DMS53 treated with DMSO at 0.1 percent for 48 hours (cell line): ENCODE measurements at regions not wholly inside any gene's neighbourhood (a gene's known extent, or its start where the extent isn't known, plus 50 kb on each side); places are given as distances from the start of the nearest gene placed in this dataset.

Source experiments
- DNase-seq: peaks from one replicate; lab custom pipeline; 2025; ENCODE audit not compliant: unreplicated experiment; lab: John Stamatoyannopoulos, UW

DNA sequence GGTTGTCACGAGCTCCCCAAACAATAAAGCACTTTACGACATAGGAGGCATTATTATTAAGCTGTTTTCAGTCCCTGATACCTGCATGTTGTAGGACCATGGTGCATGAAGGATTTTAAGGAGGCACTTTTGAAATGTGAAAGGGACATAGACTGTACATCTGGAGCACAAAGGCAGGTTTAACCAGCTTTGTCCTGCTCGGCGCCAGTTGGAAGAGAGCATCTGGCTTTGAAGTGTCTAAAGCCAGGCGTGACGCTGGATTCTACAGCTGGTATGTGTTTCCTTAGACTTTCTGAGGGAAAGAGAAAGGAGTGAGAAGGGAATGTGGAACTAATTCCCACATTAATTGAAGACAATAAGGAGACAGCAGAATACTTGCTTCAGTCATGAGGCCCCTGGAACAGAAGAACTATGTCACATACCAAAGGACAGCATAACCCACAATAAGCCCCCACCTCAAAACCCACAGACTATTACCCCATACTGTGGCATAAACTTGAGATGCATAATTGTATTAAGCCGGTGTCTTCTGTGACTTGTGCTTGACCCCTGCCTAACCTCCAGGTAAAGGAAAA, 381.0 kb upstream of the MEX3C start:
- no peak for DNase-seq

DNA sequence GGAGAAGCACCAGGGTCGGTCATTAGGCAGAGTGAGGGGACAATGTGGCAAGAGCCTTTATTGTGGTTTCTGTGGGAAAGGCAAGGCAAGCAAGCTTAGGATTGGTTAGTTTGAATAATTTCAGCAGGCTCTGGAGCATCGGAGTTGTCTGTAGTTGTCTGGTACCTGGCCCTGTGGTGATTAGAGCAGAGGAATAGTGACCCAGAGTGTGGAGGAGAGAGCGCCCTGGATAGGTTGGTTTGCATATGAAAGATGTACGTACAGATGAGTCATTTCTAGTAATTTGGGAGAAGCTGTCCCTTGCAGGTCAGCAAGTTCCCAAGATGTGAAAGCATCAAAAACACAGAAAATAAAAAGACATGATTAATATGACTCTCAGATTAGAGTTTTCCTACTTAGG, 383.1 kb upstream of the MEX3C start:
- DNase-seq = no peak

DNA sequence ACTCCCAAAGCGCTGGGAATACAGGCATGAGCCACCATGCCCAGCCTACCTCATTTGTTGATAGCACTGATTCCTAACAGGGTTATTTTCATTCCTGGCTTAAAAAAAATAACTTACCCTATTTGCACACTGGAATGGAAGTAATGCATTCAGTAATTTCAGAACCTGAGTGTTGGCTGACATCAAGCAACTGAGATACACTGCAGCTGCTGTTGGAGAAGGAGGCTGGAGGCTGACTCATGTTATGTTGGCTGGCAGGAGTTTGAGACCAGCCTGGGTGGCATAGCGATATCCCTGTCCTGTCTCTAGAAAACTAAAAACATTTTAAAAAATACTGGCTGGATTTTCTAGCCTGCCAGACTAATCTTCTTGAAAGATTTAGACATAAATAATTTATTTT, 385.1 kb upstream of the MEX3C start:
- no peak for DNase-seq

DNA sequence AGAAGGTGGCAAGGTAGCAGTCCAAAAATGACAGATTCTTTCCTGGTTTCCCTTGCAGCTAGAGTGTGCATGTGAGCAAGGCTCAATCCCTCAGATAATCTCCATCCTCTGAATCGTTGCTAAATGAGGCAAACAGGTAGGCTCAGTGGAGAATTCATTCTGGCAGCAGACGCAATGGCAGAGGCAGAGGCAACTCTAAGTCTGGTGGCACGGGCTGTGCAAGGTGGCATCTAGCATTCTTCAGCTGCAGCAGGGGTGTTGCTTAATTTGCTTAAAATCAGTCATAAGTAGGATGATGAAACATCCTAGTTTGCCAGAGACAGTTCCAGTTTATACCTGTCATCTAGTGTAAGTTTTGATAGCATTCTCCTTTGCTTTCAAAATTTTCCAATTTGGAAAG, 391.1 kb upstream of the MEX3C start:
- no peak for DNase-seq

DNA sequence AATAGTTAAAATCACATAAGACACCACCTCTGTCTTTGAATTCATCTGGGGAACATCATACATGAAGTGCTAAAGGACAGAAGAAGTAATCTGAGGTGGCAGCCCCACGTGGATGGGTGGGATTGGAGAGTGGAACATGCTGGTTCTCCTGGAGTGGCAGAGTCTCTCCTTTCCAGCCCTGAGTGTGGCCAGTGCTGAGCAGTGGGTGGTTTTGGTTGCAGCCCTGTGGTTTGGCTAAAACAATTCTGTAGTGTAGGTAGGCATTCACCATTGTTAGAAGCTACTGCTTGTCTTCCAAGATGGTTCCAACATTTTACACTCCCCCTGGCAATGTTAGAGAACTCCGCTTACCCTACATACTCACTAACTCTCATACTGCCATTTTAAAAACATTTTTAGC, 396.4 kb upstream of the MEX3C start:
- no peak for DNase-seq

DNA sequence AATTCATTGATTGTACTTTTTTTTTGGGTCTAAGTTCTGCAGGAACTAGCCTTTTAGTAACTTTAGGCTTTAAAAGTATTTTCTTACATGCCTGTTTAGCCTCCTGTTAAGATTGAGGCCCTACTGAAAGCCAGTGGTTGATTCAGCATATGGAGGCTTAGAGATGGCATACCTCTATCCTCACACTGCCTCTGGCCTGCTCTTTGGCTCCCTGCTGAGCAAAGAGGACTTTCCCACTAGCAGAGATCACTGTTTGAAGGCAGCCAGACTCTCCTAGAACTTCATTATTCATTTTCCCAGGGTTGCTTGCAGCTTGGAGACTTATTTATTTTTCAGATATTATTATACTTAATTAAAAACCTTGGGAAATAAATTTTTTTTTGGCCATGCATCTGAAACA, 405.6 kb upstream of the MEX3C start:
- no peak for DNase-seq

DNA sequence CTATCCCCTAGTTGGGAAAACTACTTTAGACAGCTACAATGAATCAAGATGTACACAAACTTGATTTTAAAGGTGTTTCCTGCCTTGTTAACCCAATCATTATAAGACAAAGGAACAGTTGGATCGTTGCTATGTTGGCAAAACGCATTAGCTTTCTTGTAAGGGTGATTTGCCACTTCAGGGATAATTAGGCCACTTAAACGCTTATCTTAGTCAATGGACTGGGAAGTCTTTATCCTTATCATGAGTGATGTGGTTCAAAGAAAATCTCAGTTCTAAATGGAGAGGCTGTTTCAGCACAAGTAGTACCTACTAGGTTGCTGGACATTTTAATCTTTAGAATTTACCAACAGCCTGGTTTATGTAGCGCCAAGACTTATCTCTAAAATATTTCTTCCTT, 406.1 kb upstream of the MEX3C start:
- no peak for DNase-seq

DNA sequence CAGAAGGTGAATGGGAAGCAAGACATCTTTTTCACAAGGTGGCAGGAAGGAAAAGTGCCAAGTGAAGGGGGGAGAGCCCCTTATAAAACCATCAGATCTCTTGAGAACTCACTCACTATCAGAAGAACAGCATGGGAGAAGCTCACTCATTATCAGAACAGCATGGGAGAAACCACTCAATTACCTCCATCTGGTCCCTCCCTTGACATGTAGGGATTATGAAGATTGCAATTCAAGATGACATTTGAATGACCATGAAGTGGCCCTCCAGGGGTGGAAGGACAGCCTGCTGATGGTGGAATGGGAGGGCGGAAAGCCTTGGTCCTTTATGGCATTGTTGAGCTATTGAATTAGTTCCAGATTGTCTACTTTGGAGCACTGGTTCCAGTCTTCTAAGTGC, 413.0 kb upstream of the MEX3C start:
- no peak for DNase-seq

DNA sequence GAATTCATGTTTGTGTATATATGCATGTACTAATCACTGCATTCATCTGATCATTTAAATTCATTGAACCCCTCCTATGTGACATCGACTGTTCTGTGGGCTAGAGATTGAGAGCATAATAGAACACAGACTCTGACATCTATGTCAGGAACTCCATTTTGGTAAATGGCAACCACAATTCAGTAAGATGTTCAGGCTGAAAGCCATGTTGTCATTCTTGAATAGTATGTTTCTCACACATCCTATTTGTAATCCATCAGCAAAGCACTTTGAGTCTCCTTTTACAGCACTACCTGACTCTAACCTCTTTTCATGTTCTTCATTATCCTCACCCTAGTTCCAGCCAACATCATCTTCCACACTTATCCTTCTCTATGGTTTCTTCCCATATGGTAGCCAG, 413.8 kb upstream of the MEX3C start:
- DNase-seq = no peak

DNA sequence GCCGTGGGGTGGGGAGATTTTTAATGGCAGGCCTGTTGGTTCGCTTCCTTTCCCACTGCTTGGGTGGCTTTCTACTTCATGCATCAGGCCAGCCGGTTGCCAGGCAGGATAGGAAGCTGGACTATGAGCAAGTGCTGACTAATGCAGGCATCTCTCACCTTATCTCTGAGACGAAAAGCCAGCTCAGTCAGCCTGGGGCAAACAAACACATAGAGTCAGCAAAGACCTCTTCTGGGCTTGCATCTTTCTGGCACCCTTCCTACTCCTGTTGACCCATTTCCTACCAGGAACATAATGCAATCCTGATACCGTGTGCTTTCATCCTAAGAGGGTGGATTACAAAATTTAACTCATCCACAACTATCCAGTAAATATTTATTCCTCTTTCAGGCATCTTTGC, 416.6 kb upstream of the MEX3C start:
- DNase-seq = peak; percentile 37

DNA sequence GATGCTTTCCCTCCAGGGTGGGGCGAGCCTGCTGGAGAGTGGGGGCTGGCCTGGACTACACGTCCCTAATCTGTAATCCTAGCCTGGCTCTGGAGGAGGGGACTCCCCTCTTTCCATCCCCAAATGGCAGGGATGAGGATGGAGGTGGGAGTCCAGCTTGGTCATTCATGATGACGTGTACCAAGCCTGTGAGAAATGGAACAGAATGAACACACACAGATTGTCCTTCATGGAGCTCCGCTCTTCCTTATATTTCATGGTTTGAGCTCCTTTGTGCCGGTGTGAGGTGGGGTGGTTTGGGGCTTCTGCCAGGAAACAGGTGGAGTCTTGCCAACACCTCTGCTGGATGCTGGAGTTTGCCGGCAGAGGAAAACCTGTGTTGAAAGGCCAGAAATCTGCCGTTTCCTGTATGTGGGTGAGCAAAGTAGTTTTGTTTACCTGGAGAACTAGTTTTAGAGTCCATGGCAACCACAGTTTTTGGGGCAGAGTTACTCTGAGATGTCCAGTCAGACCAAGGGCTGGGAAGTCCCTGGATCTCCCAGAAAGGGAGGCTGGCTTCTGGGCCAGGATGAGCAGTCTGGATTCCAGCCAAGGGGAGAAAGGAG, 417.6 kb upstream of the MEX3C start:
- DNase-seq = no peak

DNA sequence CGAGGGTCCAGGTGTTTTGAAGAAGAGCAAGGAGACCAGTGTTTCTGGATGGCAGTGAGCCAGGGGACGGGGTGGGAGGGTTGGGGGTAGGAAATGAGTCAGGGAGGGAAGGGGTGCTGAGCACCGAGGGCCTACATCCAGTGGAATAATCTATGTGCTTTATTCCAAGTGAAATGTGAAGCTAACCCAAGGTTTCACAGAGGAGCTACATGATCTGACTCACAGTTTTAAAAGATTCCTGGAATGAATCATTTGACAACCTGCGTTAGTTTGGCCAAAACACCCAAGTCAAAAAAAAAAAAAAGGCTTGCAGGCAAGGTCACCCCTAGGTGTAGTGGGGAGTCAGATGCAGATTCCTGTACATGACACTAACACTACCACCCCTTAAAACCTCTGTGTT, 419.7 kb upstream of the MEX3C start:
- DNase-seq = no peak

DNA sequence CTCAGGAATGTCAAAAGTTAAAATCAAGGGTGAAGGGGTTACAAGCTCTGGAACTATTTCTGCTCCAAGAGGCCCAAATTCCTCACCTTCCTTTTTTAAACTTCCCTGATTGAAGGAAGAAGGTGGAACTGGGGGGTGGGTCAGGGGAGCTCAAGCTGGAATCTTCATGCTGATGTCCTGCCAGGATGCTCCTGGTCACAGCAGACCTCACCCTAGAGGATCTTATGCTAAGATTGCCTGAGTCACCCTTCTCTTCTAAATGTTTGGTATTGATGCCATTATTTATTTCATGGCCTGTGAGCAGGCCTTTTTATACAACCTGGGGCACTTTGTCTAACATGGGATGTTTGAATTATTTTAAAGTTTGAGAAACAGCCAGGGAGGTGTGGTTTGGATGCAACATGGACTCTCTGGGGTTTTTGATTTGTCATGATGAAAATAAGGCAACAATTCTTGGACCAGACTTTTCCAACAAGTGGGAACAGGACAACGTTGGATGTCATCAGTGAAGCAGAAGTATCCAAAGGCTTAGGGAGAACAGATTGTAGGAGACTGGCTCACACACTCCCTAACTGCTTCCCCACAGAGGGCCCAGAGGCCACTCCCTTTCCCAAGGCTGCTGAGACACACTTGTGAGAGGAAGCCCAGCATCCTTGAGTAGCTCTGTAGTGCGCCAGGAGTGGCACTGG, 420.2 kb upstream of the MEX3C start:
- no peak for DNase-seq

DNA sequence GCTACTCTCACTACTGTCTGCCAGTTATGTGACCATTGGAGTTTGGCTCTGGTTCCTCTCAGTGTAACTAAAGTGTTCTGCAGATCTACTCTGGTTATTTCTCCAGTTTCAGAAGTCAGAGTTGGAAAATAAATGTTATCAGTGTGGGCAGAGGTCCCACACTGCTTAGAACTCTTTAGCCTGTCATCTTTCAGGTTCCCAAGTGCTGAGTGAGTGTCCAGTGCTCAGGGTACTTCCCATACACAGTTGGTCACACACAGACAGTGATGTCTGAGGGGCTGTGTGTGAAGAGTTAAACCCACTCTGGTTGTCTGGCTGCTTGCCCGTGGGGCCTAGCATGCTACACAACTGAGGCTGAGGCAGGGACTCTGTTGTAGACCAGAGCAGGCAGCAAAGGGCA, 421.8 kb upstream of the MEX3C start:
- DNase-seq = no peak

DNA sequence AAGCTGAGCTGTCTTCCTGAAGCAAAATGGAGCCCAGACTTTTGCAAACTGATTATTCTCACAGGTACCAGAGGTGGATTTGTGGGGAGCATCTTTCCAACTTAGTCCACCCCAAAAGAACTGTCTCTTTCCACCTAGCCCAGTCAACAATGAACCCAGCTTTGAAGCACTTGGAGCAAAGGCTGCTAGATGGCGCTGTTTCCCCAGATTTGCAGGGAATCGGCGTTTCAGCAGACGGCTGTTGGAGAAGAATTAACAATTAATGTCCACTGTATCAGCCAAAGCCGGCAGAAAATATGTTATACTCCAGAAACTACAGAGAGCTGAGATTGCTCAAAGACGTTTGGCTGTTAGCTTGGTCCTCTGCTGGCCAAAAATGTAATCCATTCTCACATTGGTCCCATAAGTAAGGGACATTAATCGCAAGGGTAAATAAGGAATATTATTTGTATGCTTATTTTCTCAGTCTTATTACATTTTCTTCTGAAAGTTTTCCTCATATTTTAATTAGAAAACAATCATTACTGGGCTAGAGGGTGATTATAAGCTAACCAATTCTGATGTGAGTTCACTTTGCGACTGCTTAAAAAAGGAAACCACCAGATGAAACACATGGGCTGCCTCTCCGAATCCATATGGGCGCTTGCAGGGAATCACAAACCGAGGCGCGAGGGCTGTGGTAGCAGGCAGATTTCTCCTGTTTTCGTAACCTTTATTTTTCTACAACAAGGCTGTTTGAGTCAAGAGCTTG, 423.8 kb upstream of the MEX3C start:
- DNase-seq = peak; percentile 74

DNA sequence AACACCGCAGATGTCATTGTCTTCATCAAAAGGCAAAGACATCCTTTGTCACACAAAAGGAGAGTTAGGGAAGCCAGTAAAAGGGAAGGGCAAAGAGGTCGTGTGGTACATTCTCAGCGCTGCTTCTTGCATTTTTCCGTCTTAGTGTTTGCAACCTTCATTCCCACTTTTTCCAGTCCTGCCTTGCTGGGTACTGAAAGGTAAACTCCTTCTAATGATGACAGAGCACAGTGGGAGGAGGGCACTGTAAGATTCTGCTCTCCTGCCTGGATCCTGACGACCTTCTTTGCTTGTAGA, 424.3 kb upstream of the MEX3C start:
- DNase-seq = no peak

DNA sequence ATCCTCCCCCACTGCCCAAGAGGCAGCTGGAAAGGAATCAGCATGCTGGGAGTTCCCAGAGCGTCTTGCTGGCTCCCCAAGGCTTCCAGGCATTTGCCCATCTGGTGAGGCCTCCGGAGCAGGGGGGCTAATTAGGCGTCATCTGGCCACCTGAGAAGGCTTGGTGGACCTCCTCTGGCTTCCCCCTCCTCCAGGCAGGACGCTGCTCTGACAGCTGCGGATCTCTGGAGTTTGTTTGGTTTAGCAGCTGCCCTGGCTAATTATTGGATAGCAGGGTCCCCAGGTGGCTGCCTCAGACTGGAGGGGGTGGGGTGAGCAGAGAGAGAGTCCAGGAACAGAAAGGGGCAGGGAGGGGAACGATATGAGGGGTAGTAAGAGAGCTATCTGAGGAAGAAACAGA, 425.2 kb upstream of the MEX3C start:
- no peak for DNase-seq

DNA sequence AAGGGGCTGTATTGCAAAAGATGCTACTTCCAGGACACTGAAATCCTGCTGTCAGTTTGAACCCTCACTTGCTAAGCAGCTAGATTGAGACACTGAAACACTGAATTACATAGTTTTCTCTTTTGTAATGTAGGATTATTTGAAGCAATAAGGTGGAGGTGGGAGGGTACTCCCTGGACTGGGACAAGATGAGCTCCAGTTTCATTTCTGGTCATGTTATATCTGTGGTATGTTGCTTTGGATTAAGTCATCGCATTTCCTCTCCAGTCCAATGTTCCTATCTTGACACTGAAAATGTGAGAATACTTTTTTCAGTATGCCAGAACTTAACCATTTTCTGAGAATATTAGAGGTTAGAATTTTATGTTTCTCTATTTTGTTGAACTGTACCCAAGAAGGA, 426.2 kb upstream of the MEX3C start:
- DNase-seq = no peak

DNA sequence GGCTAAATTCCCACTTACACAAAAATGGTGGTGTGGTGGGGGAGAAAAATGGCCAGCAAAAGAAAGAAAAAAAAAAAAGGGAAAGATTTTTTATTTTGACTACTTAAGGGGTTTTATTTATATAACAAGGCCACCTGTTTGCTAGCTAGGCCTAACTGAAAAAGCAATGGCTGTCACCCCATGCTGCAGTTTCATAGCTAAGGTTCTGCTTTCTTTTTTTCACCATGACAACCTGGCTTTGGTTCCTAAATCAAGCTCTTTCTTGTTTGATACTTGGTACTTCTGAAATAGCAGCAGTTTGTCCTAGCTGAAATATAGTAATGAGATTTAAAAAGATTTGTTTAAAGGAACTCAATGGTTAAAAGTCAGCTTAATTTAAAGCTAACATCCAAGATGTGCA, 433.2 kb upstream of the MEX3C start:
- DNase-seq = no peak

DNA sequence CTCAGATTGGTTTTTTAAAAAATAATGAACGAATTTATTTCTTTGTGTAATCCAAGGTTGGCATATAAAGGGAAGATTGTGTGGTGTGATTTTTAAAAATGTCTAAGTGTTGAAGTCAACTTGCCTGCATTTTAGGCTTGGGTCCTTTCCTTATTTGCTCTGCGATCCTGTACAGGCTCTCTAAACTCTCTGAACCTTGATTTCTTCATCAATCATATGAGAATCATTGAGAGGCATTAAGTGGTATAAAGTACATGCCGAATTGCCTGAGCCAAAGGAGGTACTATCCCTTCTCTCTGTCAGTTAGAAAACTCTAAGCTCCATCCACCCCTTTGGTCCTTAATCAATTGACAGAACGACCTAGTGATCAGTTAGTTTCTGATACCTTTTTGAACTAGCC, 440.4 kb upstream of the MEX3C start:
- DNase-seq = no peak

DNA sequence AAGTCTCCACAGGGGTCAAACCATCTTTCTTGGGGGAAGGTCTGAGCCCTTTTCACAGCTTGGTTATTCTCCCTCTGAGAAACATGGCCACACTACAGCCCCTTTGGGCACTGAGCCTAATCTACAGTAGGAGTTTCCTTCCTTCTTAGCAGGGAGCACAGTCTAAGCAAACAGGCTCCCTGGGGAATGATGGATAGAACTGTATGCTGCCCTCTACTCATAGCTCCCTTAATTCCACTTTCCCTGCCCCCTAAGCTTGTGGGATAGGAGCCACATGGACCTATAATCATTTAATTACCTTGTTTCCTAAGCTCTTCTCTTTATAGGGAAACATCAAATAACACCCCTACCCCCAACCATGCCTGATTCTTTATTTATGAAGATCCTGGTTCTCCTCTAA, 442.1 kb upstream of the MEX3C start:
- no peak for DNase-seq

DNA sequence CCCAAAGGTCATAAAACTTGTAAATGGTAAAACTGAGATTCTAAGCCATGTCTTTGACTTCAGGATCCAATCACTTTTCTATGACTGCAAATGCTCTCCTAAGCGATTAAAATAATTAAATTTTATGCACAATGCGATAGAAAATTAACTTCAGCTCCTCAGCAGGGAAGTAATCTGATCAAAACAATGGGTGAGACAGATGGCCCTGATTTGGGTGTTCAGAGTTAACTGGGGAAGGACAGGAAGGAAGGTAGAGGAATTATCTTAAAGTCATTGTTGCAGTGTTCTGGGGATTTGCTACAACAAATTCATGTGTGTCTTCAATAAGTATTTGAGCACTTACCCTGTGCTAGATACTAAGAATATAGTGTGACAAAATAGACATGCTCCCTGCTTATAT, 446.0 kb upstream of the MEX3C start:
- DNase-seq = no peak
